Endothelial cell of umbilical vein (primary cell): ENCODE measurements at regions not wholly inside any gene's neighbourhood (a gene's known extent, or its start where the extent isn't known, plus 50 kb on each side); places are given as distances from the start of the nearest gene placed in this dataset.
A peak's percentile ranks its signal among the peaks of the same experiment; 100 is the strongest.

Experiments
- BruUV-seq: library from RNA; stranded (reverse); fragments of 400-500 nt; replicated peaks from 2 replicates; lab custom pipeline; 2021; lab: Mats Ljungman, UMichigan
- CTCF ChIA-PET: fragments of 300-600, 350-600 bp; sonication (Branson Sonifier 250); formaldehyde crosslinking; loops from one replicate; lab custom pipeline; 2021; ENCODE audit warnings: antibody characterized with exemption, inconsistent platforms; lab: Charles Lee
- POLR2A ChIA-PET: fragments of 300-600, 350-600 bp; sonication (Branson Sonifier 250); formaldehyde crosslinking; loops from one replicate; lab custom pipeline; 2021; ENCODE audit warnings: antibody characterized with exemption, inconsistent platforms; lab: Charles Lee
- DNase-seq: peaks from one replicate; pipeline ENCODE4 v3.0.0-alpha.2; 2011; ENCODE audit warnings: low read depth, low spot score
- FAIRE-seq: peaks from 2 replicates; lab custom pipeline; 2011; peaks lifted over from hg19 to GRCh38; lab: Jason Lieb, UNC
- H2AFZ ChIP-seq: 2 replicates; pipeline ENCODE4 v1.6.0; 2012; ENCODE audit warnings: low read depth, low read length, control low read depth, inconsistent platforms
- H3K27ac ChIP-seq: 2 replicates; pipeline ENCODE4 v1.5.1; 2011; ENCODE audit warnings: low read depth, mild to moderate bottlenecking, control low read depth, low read length, moderate library complexity; ENCODE audit not compliant: insufficient read depth
- H3K27me3 ChIP-seq, 2 experiments: 2 replicates each; pipeline versions ENCODE4 v1.6.0 to v1.6.1; 2011; ENCODE audit warnings: low read length in 2 of 2, mixed read lengths in 1 of 2; ENCODE audit not compliant: control insufficient read depth in 2 of 2, insufficient read depth in 2 of 2
- H3K36me3 ChIP-seq, 2 experiments: 2 replicates in 1 of 2; 3 replicates in 1 of 2; pipeline ENCODE4 v1.5.1; 2011; ENCODE audit warnings: low read length in 2 of 2, mild to moderate bottlenecking in 1 of 2, moderate library complexity in 1 of 2; ENCODE audit not compliant: control insufficient read depth in 2 of 2, insufficient read depth in 2 of 2; ENCODE audit errors: extremely low read depth in 1 of 2
- H3K4me1 ChIP-seq: 3 replicates; pipeline ENCODE4 v1.5.1; 2011; ENCODE audit warnings: mild to moderate bottlenecking, low read length; ENCODE audit not compliant: control insufficient read depth, insufficient read depth; ENCODE audit errors: extremely low read depth
- H3K4me2 ChIP-seq: 2 replicates; pipeline ENCODE4 v1.6.1; 2011; ENCODE audit warnings: low read length, control low read depth, mixed read lengths; ENCODE audit not compliant: insufficient read depth
- H3K4me3 ChIP-seq, 3 experiments: fragments of 200-600 bp in 1 of 3; sonication (generic), shearing (Covaris generic) in 1 of 3; replicated peaks in 1 of 3; 2 replicates each; pipeline ENCODE4 v1.5.1; 2011 to 2016; ENCODE audit warnings: control low read depth in 3 of 3, low read length in 3 of 3, mild to moderate bottlenecking in 2 of 3, inconsistent platforms in 1 of 3, low read depth in 1 of 3, moderate library complexity in 1 of 3; ENCODE audit not compliant: insufficient read depth in 1 of 3
- H3K79me2 ChIP-seq: 2 replicates; pipeline ENCODE4 v1.6.0; 2012; ENCODE audit warnings: low read length, inconsistent platforms; ENCODE audit not compliant: control insufficient read depth, insufficient read depth
- H3K9ac ChIP-seq: replicated peaks from 2 replicates; pipeline ENCODE3; 2011; ENCODE audit warnings: low read length, control low read depth; ENCODE audit not compliant: insufficient read depth; ENCODE audit errors: extremely low read depth
- H3K9me1 ChIP-seq: replicated peaks from 3 replicates; pipeline ENCODE4 v1.6.0; 2011; ENCODE audit warnings: mild to moderate bottlenecking, low read length; ENCODE audit not compliant: control insufficient read depth, insufficient read depth; ENCODE audit errors: extremely low read depth
- H3K9me3 ChIP-seq: replicated peaks from 2 replicates; pipeline ENCODE4 v1.5.1; 2012; ENCODE audit warnings: low read length, inconsistent platforms; ENCODE audit not compliant: control insufficient read depth, insufficient read depth
- H4K20me1 ChIP-seq: replicated peaks from 2 replicates; pipeline ENCODE3; 2011; ENCODE audit warnings: mild to moderate bottlenecking, low read length; ENCODE audit not compliant: control insufficient read depth, insufficient read depth; ENCODE audit errors: extremely low read depth
- EZH2 ChIP-seq: IDR thresholded peaks from 2 replicates; pipeline ENCODE4 v1.6.1; 2012; ENCODE audit warnings: borderline replicate concordance, low read depth, mild to moderate bottlenecking, moderate library complexity, low read length, inconsistent platforms; ENCODE audit not compliant: severe bottlenecking
- FOS ChIP-seq: IDR thresholded peaks from 2 replicates; pipeline ENCODE4 v1.6.1; 2011; ENCODE audit warnings: mild to moderate bottlenecking, low read length, moderate library complexity, borderline replicate concordance; ENCODE audit not compliant: insufficient read depth
- GATA2 ChIP-seq: IDR thresholded peaks from 2 replicates; pipeline ENCODE4 v1.7.0; 2011; ENCODE audit warnings: low read depth, mild to moderate bottlenecking, moderate library complexity, mixed read lengths, low read length; ENCODE audit not compliant: insufficient read length, insufficient read depth
- JUN ChIP-seq: IDR thresholded peaks from 2 replicates; pipeline ENCODE4 v1.6.1; 2011; ENCODE audit warnings: borderline replicate concordance, low read depth; ENCODE audit not compliant: insufficient read length, insufficient read depth
- MYC ChIP-seq: IDR thresholded peaks from one replicate; pipeline ENCODE4 v1.6.1; 2011; ENCODE audit warnings: mild to moderate bottlenecking, low read depth, low read length
- POLR2A ChIP-seq: IDR thresholded peaks from 2 replicates; pipeline ENCODE4 v1.6.1; 2012; ENCODE audit warnings: low read depth, mild to moderate bottlenecking, control low read depth, low read length
- POLR2AphosphoS5 ChIP-seq: IDR thresholded peaks from 2 replicates; pipeline ENCODE4 v1.6.1; 2012; ENCODE audit warnings: low read depth, mild to moderate bottlenecking, control low read depth, low read length, moderate library complexity; ENCODE audit not compliant: insufficient read depth
- dilution Hi-C: fragments of 300-500 bp; cut with MboI; formaldehyde crosslinking; loops from one replicate; pipeline ENCODE4 v1.15.0; 2019; ENCODE audit warnings: low sequenced_read_pairs; ENCODE audit not compliant: extremely low pct_ligation_motif_present
- intact Hi-C: fragments of 100-400 bp; cut with micrococcal nuclease; formaldehyde crosslinking; loops from one replicate; pipeline ENCODE4 v1.10.0; 2022
- TF ChIP-seq, protein P1 (sequence below), 2 donors: IDR thresholded peaks; 1 replicate in 1 of 2; 2 replicates in 1 of 2; pipeline ENCODE4 v1.5.1; 2011; ENCODE audit warnings: low read length in 2 of 2, mild to moderate bottlenecking in 2 of 2, moderate library complexity in 2 of 2, control low read depth in 1 of 2, inconsistent platforms in 1 of 2, low read depth in 1 of 2; ENCODE audit not compliant: insufficient read depth in 1 of 2; ENCODE audit errors: extremely low read depth in 1 of 2
- TF ChIP-seq, protein P2 (sequence below): IDR thresholded peaks from 2 replicates; pipeline ENCODE4 v1.6.1; 2011; ENCODE audit not compliant: insufficient read depth, insufficient read length

DNA sequence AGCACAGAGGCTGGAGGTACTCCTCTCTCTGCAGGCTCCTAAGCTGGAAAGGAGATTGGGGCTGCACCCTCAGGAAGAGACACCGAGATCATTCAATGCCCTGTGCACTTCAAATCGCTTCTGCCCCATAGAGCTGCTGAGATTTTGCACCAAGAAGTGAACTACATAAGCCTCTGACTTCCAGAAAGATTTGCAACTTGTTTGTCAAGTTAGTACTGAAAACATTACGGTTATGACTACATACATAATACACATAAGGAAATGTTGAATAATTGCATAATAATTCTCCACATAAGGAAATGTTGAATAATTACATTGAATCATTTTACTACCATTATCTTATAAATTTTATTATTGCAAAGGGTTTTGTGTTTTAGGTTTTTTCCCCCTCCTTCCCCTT is 120.3 kb upstream of the SASH1 start:
- no TSS peak for BruUV-seq
- Histone ChIP-seq H3K27ac (no peak overlapping the region), H3K4me1 (no peaks in the 10 kb centered on the region), H3K9me3 (no peaks in the 10 kb centered on the region), H3K79me2 (no peaks in the 10 kb centered on the region), H3K4me3 (no peak overlapping the region), H2AFZ (no peak overlapping the region), H3K9me1 (no peaks in the 10 kb centered on the region), H3K4me2 (no peak overlapping the region), H4K20me1 (no peaks in the 10 kb centered on the region), H3K27me3 (no peaks in the 10 kb centered on the region), H3K9ac (no peak overlapping the region), H3K36me3 (no peaks in the 10 kb centered on the region)
- TF ChIP-seq, protein P1, sequence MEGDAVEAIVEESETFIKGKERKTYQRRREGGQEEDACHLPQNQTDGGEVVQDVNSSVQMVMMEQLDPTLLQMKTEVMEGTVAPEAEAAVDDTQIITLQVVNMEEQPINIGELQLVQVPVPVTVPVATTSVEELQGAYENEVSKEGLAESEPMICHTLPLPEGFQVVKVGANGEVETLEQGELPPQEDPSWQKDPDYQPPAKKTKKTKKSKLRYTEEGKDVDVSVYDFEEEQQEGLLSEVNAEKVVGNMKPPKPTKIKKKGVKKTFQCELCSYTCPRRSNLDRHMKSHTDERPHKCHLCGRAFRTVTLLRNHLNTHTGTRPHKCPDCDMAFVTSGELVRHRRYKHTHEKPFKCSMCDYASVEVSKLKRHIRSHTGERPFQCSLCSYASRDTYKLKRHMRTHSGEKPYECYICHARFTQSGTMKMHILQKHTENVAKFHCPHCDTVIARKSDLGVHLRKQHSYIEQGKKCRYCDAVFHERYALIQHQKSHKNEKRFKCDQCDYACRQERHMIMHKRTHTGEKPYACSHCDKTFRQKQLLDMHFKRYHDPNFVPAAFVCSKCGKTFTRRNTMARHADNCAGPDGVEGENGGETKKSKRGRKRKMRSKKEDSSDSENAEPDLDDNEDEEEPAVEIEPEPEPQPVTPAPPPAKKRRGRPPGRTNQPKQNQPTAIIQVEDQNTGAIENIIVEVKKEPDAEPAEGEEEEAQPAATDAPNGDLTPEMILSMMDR (IDR thresholded peaks at IDR 0.05; ENCODE audit: extremely low read depth in 1 of 2, insufficient read depth in 1 of 2, low read depth in 1 of 2, low read length in 2 of 2) = no peak
- TF ChIP-seq POLR2A (no peak), POLR2AphosphoS5 (no peak), MYC (no peak), FOS (no peak), EZH2 (no peak), GATA2 (no peak), JUN (no peak)
- TF ChIP-seq, protein P2, sequence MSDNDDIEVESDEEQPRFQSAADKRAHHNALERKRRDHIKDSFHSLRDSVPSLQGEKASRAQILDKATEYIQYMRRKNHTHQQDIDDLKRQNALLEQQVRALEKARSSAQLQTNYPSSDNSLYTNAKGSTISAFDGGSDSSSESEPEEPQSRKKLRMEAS = no peak
- POLR2A ChIA-PET = no interaction called here
- DNase-seq = no peak
- CTCF ChIA-PET = no interaction called here
- peak; percentile 12 for FAIRE-seq
- dilution Hi-C loops = no loop called here
- intact Hi-C loops = no loop called here
